NCI-H69 (cell line): ENCODE measurements at regions not wholly inside any gene's neighbourhood (a gene's known extent, or its start where the extent isn't known, plus 50 kb on each side); places are given as distances from the start of the nearest gene placed in this dataset.
"Not testable (repeated sequence)": the region's sequence is repeated elsewhere in the genome, so short reads cannot be mapped to it uniquely, and the experiment has no call there.

Experiments used
- DNase-seq: peaks from one replicate; lab custom pipeline; 2025; lab: John Stamatoyannopoulos, UW

GRCh38 chr22:27312966-27313855 lies 488.3 kb downstream of the MN1 start:
- DNase-seq, result no peak

DNA sequence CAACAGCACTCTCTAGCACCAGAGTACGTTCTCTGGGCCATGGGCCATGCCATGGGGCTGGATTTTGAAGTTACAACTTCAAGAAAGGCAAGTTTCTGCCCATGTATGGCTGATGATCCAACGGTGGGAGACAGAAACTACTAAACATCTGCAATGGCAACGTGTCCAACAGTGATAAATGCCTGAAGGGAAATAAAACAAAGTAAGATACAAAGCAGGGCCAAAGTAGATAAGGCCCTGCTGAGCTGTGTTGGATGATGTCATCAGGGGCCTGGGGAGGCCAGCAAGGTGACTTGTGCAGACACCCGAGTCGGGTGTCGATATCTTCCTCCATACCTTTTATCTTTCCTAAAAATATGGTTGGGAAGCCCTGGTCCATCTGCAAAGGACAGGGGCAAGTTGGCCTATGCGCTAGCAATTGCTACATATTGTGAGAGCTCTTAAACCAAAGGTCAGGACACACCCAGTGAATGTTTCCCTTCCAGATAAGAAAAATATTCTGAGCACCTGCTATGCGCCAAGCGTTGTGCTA lies 487.2 kb downstream of the MN1 start:
- DNase-seq, result no peak

GRCh38 chr22:27315833-27316232 lies 485.7 kb downstream of the MN1 start:
- DNase-seq, result no peak

GRCh38 chr22:27317096-27317495 lies 484.5 kb downstream of the MN1 start:
- DNase-seq, result no peak

DNA sequence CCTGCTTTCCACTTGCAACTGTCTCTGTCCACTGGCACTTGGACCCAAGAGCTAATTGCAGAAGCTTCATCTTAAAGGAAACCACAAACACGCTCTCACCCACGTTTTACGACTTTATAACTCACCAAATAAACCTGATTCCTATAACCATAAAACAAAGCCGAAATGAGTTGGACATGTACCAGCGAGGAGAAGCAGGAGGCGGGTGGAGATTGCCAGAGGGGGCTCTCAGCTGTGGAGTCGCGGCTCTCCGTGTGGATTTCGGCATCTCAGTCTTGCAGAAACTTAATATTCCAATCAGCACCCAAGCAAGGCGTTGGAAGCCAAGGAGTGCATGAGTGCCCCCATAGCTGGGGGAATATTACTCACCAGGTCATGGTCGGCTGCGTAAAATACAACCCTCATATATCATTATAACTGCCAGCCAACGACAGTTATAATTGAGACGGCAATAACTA lies 483.6 kb downstream of the MN1 start:
- DNase-seq, result no peak

DNA sequence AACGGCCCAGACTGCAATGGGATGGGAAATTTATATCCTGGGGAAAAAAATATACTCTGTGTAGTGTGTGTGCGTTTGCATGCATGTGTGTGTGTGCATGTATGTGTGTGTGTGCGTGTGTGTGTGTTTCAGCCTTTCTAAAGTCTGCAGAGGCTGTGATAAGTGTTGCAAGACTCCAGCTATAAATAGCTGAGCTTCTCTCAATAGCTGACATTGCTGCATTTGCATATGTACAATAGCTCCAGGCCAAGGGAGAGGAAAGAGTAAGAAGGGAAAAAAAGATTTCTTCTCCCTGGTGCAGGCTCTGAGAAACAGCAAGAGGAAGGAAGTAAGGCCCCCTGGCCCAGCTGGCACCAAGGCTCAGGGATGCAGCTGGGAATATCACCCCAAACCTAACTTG lies 483.0 kb downstream of the MN1 start:
- DNase-seq, result no peak

DNA sequence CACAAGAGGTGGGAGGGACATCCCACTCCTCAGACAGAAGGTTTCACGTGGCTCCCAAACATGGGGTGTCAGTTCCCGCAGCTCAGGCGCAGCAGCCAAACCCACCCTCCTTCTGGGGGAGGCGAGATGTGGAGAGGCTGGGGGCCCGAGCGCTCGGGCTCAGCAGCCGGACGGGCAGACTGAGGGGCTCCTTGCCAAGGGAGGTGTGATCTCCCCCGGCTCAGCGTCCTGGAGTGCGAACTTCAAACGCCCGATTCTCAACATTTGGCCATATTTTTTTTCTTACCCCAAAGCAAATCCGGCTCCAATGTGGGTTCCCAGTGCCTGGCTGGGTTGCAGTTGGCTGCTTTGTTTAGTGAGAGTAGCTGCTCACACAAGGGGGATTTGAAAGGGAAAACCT lies 477.9 kb downstream of the MN1 start:
- no peak for DNase-seq

DNA sequence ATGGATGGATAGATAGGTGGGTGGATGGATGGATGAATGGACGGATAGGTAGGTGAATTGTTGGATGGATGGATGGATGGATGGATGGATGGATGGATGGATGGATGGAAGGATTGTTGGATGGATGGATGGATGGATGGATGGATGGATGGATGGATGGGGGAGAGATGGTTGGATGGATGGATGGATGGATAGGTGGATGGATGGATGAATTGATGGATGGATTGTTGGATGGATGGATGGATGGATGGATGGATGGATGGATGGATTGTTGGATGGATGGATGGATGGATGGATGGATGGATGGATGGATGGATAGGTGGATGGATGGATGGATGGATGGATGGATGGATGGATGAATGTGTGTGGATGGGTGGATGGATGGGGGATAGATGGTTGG lies 476.6 kb downstream of the MN1 start:
- DNase-seq, result not testable (repeated sequence)

DNA sequence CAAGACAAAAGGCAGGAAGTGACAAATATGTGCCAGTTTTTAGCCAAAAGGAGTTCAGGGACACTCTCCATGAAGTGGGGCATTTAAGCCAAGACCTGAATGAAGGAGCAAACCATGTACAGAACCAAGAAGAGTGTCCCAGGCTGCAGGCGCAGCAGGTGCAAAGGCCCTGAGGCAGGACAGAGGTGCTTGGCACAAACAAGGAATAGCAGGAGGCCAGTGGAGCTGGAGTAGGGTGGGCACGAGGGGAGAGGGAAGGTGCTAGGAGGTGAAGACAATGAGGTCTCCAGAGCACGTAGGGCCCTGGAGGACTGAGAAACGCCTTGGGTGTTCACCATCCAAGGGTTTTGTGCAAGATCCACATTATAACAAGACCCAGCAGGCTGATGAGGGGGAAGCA lies 474.1 kb downstream of the MN1 start:
- no peak for DNase-seq

DNA sequence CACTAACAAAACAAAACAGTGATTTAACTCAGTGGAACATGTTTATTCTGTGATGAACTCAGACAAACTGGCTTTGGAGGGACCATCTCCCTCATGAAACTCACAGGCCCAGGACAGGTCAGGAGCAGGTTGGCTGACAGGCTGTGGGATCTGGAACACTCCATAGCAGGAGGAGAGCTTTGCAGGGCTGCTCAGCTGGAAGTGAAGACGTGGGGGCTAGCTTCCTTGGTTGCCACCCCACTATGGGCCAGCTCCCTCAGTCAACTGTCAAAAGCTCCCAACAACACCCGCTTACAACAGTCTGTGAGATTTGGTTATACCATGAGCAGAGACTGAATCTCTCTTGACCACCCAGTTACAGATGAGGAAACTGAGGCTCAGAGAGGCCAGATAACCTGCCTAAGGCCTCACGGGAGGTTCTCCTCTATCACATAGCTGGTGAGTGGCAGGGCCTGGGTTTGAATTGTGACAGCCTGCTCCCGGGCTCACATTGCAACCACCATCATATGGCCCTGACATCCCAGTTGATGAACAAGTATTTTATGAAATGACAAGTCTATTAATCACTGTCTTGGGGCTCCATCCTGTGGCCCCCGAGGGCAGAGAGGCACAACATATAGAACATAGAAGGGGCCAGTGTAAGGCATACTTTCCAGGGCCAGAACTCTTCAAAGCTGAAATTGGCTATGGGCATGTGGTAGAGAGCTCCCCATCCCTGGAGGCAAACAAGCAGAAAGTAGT lies 473.4 kb downstream of the MN1 start:
- DNase-seq, result no peak

DNA sequence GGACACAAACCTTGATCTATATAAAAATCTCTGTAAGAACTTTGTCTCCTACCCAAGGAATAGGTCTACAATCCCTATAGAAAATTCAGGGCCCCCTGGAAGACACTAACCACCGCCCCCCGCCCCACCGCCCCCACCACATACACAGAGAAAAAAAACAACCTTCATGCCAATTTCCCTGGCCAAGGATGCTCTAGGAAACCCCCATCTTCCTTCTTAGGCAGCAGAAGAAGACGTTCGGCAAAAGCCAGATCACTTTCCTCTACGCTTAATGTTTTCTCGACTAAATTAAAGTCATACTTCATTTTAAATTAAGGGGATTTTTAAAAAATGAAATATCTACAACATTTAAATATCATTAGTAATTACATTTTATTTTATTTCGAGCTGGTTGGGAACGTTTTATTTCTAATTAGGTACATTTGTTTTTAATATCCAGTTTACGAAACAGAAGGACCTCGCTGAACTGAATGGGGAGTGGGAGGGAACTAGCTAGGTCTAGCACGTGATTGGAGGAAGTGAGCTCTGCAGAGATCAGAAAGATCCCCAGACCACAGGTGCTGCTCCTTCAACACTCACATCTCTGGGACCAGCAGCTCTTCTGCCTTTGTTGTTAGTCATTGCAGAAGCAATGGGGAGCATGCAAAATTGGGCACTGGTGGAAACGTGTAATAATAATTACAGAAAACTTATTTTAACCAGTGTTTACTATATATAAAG lies 472.3 kb downstream of the MN1 start:
- DNase-seq, result no peak

DNA sequence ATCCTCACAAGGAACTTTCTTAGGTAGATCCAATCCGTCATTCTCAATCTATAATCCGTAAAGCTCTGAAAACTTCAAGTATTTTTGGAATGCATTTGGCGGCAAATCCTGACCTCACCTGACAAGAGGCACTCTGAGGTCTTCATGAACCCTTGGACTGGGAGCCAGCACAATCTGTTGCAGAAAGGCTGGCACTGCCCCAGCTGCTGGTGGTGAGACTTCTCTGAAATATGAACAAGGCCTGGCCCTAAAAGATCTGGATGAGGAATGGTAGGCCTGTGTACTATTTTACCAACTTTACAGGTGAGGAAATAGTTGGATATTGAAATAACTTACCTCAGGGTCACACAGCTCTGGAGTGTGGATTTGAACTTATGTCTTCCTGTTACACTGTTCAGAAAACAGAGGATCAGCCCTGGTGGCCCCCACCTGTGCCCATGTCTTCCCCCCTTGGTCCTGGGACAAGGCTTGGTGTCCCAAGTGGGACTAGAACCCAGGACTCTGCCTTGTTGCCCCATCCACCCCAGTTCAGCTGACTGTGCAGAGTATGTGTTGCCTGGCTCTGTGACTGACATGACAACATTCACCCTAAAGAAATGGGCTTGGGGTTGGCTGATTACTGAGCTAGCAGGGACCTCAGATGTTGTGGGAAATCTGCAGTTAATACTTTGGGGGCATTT lies 471.4 kb downstream of the MN1 start:
- no peak for DNase-seq

- DNase-seq, result no peak
Observed at GRCh38 chr22:27331526-27332281, 469.9 kb downstream of the MN1 start.

DNA sequence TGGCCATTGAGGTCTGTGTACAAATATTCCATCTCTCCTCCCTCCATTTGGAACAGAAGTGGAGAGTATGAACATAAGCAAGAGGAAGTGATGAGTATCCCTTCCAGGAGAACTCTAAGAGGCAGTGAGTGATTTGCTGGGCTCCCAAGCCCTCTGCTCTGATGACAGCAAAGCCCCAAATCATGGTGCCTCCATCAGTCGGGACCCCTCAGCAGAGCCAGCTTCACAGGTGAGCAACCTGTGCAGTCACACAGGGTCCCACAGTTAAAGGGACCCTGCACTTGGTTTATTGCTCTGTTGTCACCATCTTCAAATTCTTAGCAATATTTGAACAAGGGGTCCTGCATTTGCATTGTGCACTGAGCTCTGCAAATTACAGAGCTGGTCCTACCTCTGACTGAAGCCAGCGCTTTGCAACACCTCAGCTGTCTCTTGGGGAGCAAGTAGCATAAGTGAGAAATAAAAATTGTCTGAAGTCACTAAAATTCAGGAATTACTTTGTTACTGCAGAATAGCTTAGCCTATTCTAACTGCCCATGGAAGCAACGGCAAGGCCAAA lies 466.4 kb downstream of the MN1 start:
- DNase-seq, result no peak

GRCh38 chr22:27336151-27337090 lies 465.1 kb downstream of the MN1 start:
- no peak for DNase-seq

DNA sequence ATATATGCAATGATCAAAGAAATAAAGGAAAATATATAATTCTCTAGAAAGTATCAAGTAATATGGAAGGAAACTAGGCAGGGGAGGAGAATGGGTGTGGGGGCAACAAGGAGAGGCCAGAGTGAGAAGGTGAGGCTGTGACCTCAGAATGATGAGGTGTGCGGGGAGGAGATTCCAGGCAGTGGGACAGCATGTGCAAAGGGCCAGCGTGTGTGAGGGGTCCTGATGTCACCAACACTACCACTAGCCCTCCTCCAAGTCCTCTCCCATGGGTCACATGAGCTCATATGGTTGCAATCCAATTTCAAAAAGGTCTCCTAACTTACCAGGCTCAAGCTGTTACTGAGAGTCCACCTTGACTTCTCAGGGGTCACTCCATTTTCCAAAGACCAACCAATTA lies 463.9 kb downstream of the MN1 start:
- DNase-seq, result no peak

DNA sequence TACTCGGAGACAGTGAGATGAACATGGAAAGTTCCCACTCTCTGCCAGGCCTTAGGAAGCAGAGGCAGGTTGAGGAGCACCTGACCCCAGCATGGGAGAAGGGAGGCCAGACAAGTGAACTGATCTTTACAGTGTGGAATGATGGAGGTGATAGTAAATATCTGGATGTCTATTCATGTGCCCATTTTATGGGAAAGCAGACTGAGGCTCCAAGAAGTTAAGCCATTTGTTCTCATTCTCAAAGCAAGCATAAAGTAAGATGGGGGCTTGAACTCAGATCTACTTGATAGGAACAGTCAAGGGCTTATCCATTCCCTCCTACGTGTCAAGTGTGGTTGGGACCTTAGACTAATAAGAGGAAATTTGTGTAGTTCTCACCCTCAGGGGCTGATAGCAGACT lies 461.5 kb downstream of the MN1 start:
- DNase-seq, result no peak

GRCh38 chr22:27344546-27344945 lies 457.0 kb downstream of the MN1 start:
- no peak for DNase-seq

GRCh38 chr22:27345691-27346090 lies 455.9 kb downstream of the MN1 start:
- DNase-seq, result no peak

- DNase-seq, result no peak
Observed at GRCh38 chr22:27347951-27348350, 453.6 kb downstream of the MN1 start.
